ENCODE measurements at regions not wholly inside any gene's neighbourhood (a gene's known extent, or its start where the extent isn't known, plus 50 kb on each side); places are given as distances from the start of the nearest gene placed in this dataset.

- DNase-seq (ENCODE audit: low read depth in 2 of 2) = no peak
Observed at GRCh38 chr1:213871179-213871578, 116.6 kb upstream of the PROX1 start.

GRCh38 chr1:213874789-213875188, 113.0 kb upstream of the PROX1 start:
- DNase-seq (ENCODE audit: low read depth in 2 of 2) = no peak

GRCh38 chr1:213876531-213876930, 111.2 kb upstream of the PROX1 start:
- no peak for DNase-seq (ENCODE audit: low read depth in 2 of 2)

GRCh38 chr1:213883618-213884017, 104.2 kb upstream of the PROX1 start:
- DNase-seq (ENCODE audit: low read depth in 2 of 2) = no peak

- no peak for DNase-seq (ENCODE audit: low read depth in 2 of 2)
Observed at GRCh38 chr1:213884402-213884801, 103.4 kb upstream of the PROX1 start.

GRCh38 chr1:213884942-213885341, 102.8 kb upstream of the PROX1 start:
- no peak for DNase-seq (ENCODE audit: low read depth in 2 of 2)

GRCh38 chr1:213887842-213888241, 99.9 kb upstream of the PROX1 start:
- DNase-seq (ENCODE audit: low read depth in 2 of 2) = no peak

GRCh38 chr1:213891989-213892902, 95.5 kb upstream of the PROX1 start:
- DNase-seq (ENCODE audit: low read depth in 2 of 2) = no peak

GRCh38 chr1:213898684-213899083, 89.1 kb upstream of the PROX1 start:
- DNase-seq (ENCODE audit: low read depth in 2 of 2) = no peak

- no peak for DNase-seq (ENCODE audit: low read depth in 2 of 2)
Observed at GRCh38 chr1:213899413-213899812, 88.4 kb upstream of the PROX1 start.

- no peak for DNase-seq (ENCODE audit: low read depth in 2 of 2)
Observed at GRCh38 chr1:213905344-213905743, 82.4 kb upstream of the PROX1 start.

- DNase-seq (ENCODE audit: low read depth in 2 of 2) = no peak
Observed at GRCh38 chr1:213908521-213908920, 79.3 kb upstream of the PROX1 start.

GRCh38 chr1:213914392-213914791, 73.4 kb upstream of the PROX1 start:
- no peak for DNase-seq (ENCODE audit: low read depth in 2 of 2)

- DNase-seq (ENCODE audit: low read depth in 2 of 2) = no peak
Observed at GRCh38 chr1:213921311-213921710, 66.5 kb upstream of the PROX1 start.

GRCh38 chr1:213921712-213922111, 66.1 kb upstream of the PROX1 start:
- DNase-seq (ENCODE audit: low read depth in 2 of 2) = no peak

- no peak for DNase-seq (ENCODE audit: low read depth in 2 of 2)
Observed at GRCh38 chr1:213925531-213926182, 62.1 kb upstream of the PROX1 start.

GRCh38 chr1:213927846-213928245, 59.9 kb upstream of the PROX1 start:
- no peak for DNase-seq (ENCODE audit: low read depth in 2 of 2)

GRCh38 chr1:213929398-213929797, 58.4 kb upstream of the PROX1 start:
- DNase-seq (ENCODE audit: low read depth in 2 of 2) = no peak

GRCh38 chr1:213931836-213932235, 55.9 kb upstream of the PROX1 start:
- DNase-seq (ENCODE audit: low read depth in 2 of 2) = no peak

- no peak for DNase-seq (ENCODE audit: low read depth in 2 of 2)
Observed at GRCh38 chr1:213933336-213933735, 54.4 kb upstream of the PROX1 start.

- no peak for DNase-seq (ENCODE audit: low read depth in 2 of 2)
Observed at GRCh38 chr1:213934649-213935048, 53.1 kb upstream of the PROX1 start.

GRCh38 chr1:213936571-213936970, 51.2 kb upstream of the PROX1 start:
- no peak for DNase-seq (ENCODE audit: low read depth in 2 of 2)

Data from fibroblast of skin of left biceps (primary cell).